ENCODE measurements at regions not wholly inside any gene's neighbourhood (a gene's known extent, or its start where the extent isn't known, plus 50 kb on each side); places are given as distances from the start of the nearest gene placed in this dataset.

- H3K79me2 ChIP-seq (ENCODE audit: control insufficient read depth, insufficient read depth, low read length) = no peaks in the 10 kb centered on the region
- WGBS (ENCODE audit: insufficient coverage) = 72% methylated on average over 24 of the region's 27 CpGs
- H3K4me2 ChIP-seq (replicated peaks; ENCODE audit: low read depth, low read length, poor library complexity, severe bottlenecking) = no peak overlapping the region
- H3K27ac Mint-ChIP-seq = no peak overlapping the region
- no peaks in the 10 kb centered on the region for H3K4me1 Mint-ChIP-seq
- H3K9me3 ChIP-seq (ENCODE audit: control extremely low read depth in 1 of 3, control insufficient read depth in 2 of 3, insufficient read depth in 1 of 3, low read length in 2 of 3) = no peaks in the 10 kb centered on the region
- TF ChIP-seq EZH2 (IDR thresholded peaks at IDR 0.05; ENCODE audit: borderline replicate concordance, insufficient read depth, low read depth, low read length, poor library complexity, severe bottlenecking) (no peak), CTCF (IDR thresholded peaks at IDR 0.05) (no peak)
- no peak for DNase-seq
- H3K27me3 Mint-ChIP-seq = no peaks in the 10 kb centered on the region
- CTCF ChIA-PET = no interaction called here
- H3K27ac ChIP-seq (ENCODE audit: low read length in 2 of 2) = no peak overlapping the region
- H3K36me3 ChIP-seq (replicated peaks in 1 of 2; ENCODE audit: control extremely low read depth in 1 of 2, control insufficient read depth in 1 of 2, extremely low read depth in 1 of 2, insufficient read depth in 2 of 2, low read length in 1 of 2) = no peaks in the 10 kb centered on the region
- no peak overlapping the region for H3K9ac ChIP-seq (ENCODE audit: low read length)
- H4K20me1 ChIP-seq (ENCODE audit: control insufficient read depth, insufficient read depth, low read length, poor library complexity, severe bottlenecking) = no peaks in the 10 kb centered on the region
- H2AFZ ChIP-seq (ENCODE audit: insufficient read depth, low read depth, low read length, poor library complexity, severe bottlenecking) = no peak overlapping the region
- H3K4me3 ChIP-seq (ENCODE audit: control extremely low read depth in 1 of 5, extremely low read depth in 1 of 5, insufficient read depth in 1 of 5, low read depth in 2 of 5, low read length in 4 of 5) = no peak overlapping the region
- no peaks in the 10 kb centered on the region for H3K4me1 ChIP-seq (ENCODE audit: control insufficient read depth in 2 of 2, insufficient read depth in 2 of 2, low read length in 2 of 2)
- POLR2A ChIA-PET = no interaction called here
- no peak for ATAC-seq (ENCODE audit: low read depth)
- H3K4me3 Mint-ChIP-seq = no peak overlapping the region
- no peaks in the 10 kb centered on the region for H3K9me3 Mint-ChIP-seq (ENCODE audit: insufficient read depth)
- no peaks in the 10 kb centered on the region for H3K27me3 ChIP-seq (replicated peaks in 1 of 4; ENCODE audit: control extremely low read depth in 1 of 4, control insufficient read depth in 3 of 4, insufficient read depth in 4 of 4, low read length in 3 of 4)
- intact Hi-C loops (cut with micrococcal nuclease) = no loop called here
These were observed 158.8 kb downstream of the HGF start for GRCh38 chr7:81611040-81611439.

GRCh38 chr7:81608748-81609382, 161.0 kb downstream of the HGF start:
- Histone ChIP-seq H2AFZ (ENCODE audit: insufficient read depth, low read depth, low read length, poor library complexity, severe bottlenecking) (no peak overlapping the region), H3K27ac (ENCODE audit: low read length in 2 of 2) (no peak overlapping the region), H3K9ac (ENCODE audit: low read length) (no peak overlapping the region), H3K4me2 (replicated peaks; ENCODE audit: low read depth, low read length, poor library complexity, severe bottlenecking) (no peak overlapping the region), H4K20me1 (ENCODE audit: control insufficient read depth, insufficient read depth, low read length, poor library complexity, severe bottlenecking) (no peaks in the 10 kb centered on the region), H3K4me3 (ENCODE audit: control extremely low read depth in 1 of 5, extremely low read depth in 1 of 5, insufficient read depth in 1 of 5, low read depth in 2 of 5, low read length in 4 of 5) (no peak overlapping the region), H3K36me3 (replicated peaks in 1 of 2; ENCODE audit: control extremely low read depth in 1 of 2, control insufficient read depth in 1 of 2, extremely low read depth in 1 of 2, insufficient read depth in 2 of 2, low read length in 1 of 2) (no peaks in the 10 kb centered on the region), H3K9me3 (ENCODE audit: control extremely low read depth in 1 of 3, control insufficient read depth in 2 of 3, insufficient read depth in 1 of 3, low read length in 2 of 3) (no peaks in the 10 kb centered on the region), H3K4me1 (ENCODE audit: control insufficient read depth in 2 of 2, insufficient read depth in 2 of 2, low read length in 2 of 2) (no peaks in the 10 kb centered on the region), H3K27me3 (replicated peaks in 1 of 4; ENCODE audit: control extremely low read depth in 1 of 4, control insufficient read depth in 3 of 4, insufficient read depth in 4 of 4, low read length in 3 of 4) (no peaks in the 10 kb centered on the region), H3K79me2 (ENCODE audit: control insufficient read depth, insufficient read depth, low read length) (no peaks in the 10 kb centered on the region)
- Mint-ChIP-seq H3K4me1 (no peaks in the 10 kb centered on the region), H3K4me3 (no peak overlapping the region), H3K9me3 (ENCODE audit: insufficient read depth) (no peaks in the 10 kb centered on the region), H3K27me3 (no peaks in the 10 kb centered on the region), H3K27ac (no peak overlapping the region)
- no peak for TF ChIP-seq EZH2 (IDR thresholded peaks at IDR 0.05; ENCODE audit: borderline replicate concordance, insufficient read depth, low read depth, low read length, poor library complexity, severe bottlenecking)
- TF ChIP-seq CTCF (IDR thresholded peaks at IDR 0.05) = no peak
- intact Hi-C loops (cut with micrococcal nuclease) = no loop called here
- ChIA-PET CTCF (no interaction called here), POLR2A (no interaction called here)
- ATAC-seq (ENCODE audit: low read depth) (no peak), DNase-seq (no peak)
- WGBS (ENCODE audit: insufficient coverage) = no CpG with 5 or more reads among the region's 6 CpGs

All from B cell (primary cell).